ENCODE measurements at regions not wholly inside any gene's neighbourhood (a gene's known extent, or its start where the extent isn't known, plus 50 kb on each side); places are given as distances from the start of the nearest gene placed in this dataset.
"Not testable (repeated sequence)": the region's sequence is repeated elsewhere in the genome, so short reads cannot be mapped to it uniquely, and the experiment has no call there.

- DNase-seq: no peak
- intact Hi-C loops (cut with DNase I): no loop called here
Observed at GRCh38 chr13:79853251-79853650, 372.3 kb downstream of the NDFIP2 start.

- intact Hi-C loops (cut with DNase I): no loop called here
- no peak for DNase-seq
Observed at GRCh38 chr13:79851318-79851717, 370.4 kb downstream of the NDFIP2 start.

GRCh38 chr13:79847882-79848592 is 367.1 kb downstream of the NDFIP2 start:
- intact Hi-C loops (cut with DNase I): no loop called here

DNA sequence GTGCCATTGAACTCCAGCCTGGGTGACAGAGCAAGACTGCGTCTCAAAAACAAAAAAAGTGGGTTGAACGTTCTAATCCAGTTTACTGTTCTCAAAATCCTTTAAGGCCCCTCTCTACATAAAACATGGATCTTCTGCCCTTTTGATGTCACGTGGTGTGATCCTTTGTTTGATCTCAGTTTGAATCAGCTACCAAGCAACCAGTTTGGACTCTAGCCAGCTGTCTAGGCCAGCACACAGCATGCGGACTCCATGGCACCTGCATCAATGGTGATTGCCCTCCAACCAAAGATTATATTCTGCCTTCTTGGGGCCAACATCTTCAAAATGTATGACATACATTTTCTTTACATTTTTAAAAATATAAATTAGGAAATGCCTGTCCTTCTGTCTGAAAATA is 365.4 kb downstream of the NDFIP2 start:
- intact Hi-C loops (cut with DNase I): no loop called here
- no peak for DNase-seq

More at GRCh38 chr13:79847882-79848592, 367.1 kb downstream of the NDFIP2 start:
- DNase-seq: no peak

- intact Hi-C loops (cut with DNase I): no loop called here
- DNase-seq: no peak
Observed at GRCh38 chr13:79837741-79838450, 356.9 kb downstream of the NDFIP2 start.

GRCh38 chr13:79836121-79836520 is 355.2 kb downstream of the NDFIP2 start:
- intact Hi-C loops (cut with DNase I); DNase-seq: not testable (repeated sequence)

GRCh38 chr13:79834876-79835275 is 353.9 kb downstream of the NDFIP2 start:
- no peak for DNase-seq
- intact Hi-C loops (cut with DNase I): no loop called here

- intact Hi-C loops (cut with DNase I): no loop called here
- DNase-seq: no peak
Observed at GRCh38 chr13:79833991-79834390, 353.0 kb downstream of the NDFIP2 start.

DNA sequence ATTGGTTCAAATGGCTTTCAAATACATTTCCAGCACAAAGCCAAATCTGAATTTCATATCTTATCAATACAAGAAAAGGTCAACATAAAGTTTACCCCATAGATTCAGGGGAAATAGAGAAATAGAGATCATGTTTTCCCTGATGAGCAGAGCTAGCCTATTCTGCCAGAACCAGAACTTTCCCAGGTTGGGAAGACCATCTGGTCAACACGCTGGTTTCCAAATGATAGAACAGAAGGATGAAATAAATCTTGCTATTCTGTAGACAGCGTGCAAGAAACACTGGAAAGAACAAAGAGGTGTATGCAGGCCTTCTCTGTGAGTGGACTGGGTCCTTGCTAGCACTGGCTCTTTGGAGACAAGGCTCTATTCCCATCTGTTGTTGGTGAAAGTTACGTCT is 350.6 kb downstream of the NDFIP2 start:
- DNase-seq: no peak
- intact Hi-C loops (cut with DNase I): no loop called here

DNA sequence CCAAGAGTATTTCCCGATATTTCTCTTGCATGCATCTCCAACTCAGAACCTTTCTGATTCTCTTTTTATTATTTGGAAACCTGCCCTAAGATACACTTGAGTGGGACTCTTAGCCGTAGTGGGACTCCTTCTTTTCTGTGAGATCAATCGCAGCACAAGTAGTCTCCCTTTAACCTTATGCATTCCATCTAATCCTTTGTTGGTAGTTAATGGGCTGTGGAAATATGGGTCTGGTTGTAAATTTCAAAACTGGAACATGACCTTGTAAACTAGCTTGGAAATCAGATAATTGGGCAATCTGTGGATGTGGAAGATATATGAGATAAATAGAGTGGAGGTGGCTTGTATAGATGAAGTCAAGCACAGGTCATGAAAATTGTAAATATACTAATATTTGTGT is 350.0 kb downstream of the NDFIP2 start:
- no peak for DNase-seq
- intact Hi-C loops (cut with DNase I): no loop called here

DNA sequence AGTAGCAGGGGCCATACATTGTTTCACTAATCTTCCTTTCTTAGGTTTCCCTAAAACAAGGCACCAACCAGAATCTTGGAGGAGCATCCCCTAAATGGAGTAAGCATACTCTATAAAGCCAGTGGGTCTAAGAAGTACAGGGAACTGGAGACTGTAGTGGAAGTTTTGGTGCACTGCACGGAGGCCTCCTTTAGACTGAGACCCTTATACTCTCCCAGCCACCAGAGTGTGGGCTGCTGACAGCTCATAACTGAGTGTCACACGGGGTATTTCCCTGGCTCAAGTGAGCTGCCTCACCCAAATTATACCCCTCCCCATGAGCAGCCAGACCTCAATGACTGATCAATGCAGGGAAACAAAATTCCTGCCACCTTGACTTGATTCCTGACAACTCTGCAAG is 349.5 kb downstream of the NDFIP2 start:
- intact Hi-C loops (cut with DNase I): no loop called here
- DNase-seq: no peak

DNA sequence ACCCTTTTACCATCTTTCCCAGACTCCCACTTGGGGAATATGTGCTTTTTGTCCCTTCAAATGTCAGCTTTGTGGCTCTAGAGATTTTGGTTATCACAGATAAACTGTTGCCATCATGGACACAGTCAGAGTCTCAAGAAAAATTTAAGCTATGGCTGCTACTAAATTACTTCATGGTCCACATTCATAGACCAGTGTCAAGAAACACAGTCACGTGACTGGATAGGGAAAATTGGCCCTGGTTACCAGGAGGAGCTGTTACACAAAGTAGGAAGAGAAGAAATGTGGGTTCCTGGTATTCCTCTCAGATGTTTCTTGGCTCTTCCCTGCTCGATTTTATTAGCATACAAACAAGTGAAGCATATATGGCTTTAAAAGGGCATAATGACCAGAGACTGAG is 348.9 kb downstream of the NDFIP2 start:
- DNase-seq: no peak
- intact Hi-C loops (cut with DNase I): no loop called here

GRCh38 chr13:79825959-79826358 is 345.0 kb downstream of the NDFIP2 start:
- no peak for DNase-seq
- intact Hi-C loops (cut with DNase I): no loop called here

GRCh38 chr13:79815041-79815440 is 334.1 kb downstream of the NDFIP2 start:
- intact Hi-C loops (cut with DNase I): no loop called here

GRCh38 chr13:79812070-79812850 is 331.3 kb downstream of the NDFIP2 start:
- DNase-seq: no peak
- intact Hi-C loops (cut with DNase I): no loop called here

More at GRCh38 chr13:79815041-79815440, 334.1 kb downstream of the NDFIP2 start:
- no peak for DNase-seq

GRCh38 chr13:79811170-79811569 is 330.2 kb downstream of the NDFIP2 start:
- intact Hi-C loops (cut with DNase I): no loop called here
- DNase-seq: no peak

DNA sequence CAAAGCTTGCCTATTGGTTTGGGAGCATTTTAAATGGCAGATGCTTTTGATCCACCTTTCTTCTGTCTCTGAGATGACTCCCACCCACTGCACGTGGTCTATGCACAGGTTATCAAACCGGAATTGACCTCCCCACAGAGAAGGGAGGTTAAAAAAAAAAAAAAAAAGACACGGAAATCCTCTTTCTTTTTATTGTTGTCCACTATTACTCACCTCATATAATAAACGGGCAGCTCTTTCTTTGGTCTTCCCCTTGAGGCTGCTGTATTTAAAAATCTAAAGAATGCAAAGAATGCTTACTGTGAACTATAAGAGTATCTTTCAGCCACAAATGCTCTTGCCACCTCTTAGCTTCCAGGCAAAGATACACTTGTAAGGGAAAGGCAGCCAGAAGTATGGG is 329.7 kb downstream of the NDFIP2 start:
- DNase-seq: no peak
- intact Hi-C loops (cut with DNase I): no loop called here

- intact Hi-C loops (cut with DNase I): no loop called here
- no peak for DNase-seq
Observed at GRCh38 chr13:79810018-79810417, 329.1 kb downstream of the NDFIP2 start.

- intact Hi-C loops (cut with DNase I): no loop called here
- DNase-seq: peak in 1 of 10 donors; percentile 47
Observed at GRCh38 chr13:79808475-79808874, 327.5 kb downstream of the NDFIP2 start.

GRCh38 chr13:79807554-79807953 is 326.6 kb downstream of the NDFIP2 start:
- peak in 2 of 10 donors; percentile 70 to 73 for DNase-seq
- intact Hi-C loops (cut with DNase I): no loop called here

GRCh38 chr13:79806821-79807220 is 325.9 kb downstream of the NDFIP2 start:
- DNase-seq: no peak
- intact Hi-C loops (cut with DNase I): no loop called here

All from posterior cingulate gyrus (tissue), 11 donors.